ENCODE measurements at regions not wholly inside any gene's neighbourhood (a gene's known extent, or its start where the extent isn't known, plus 50 kb on each side); places are given as distances from the start of the nearest gene placed in this dataset.

GRCh38 chr13:31469377-31469776, 269.6 kb downstream of the B3GLCT start:
- Mint-ChIP-seq H3K27me3 (no peaks in the 10 kb centered on the region), H3K9me3 (no peaks in the 10 kb centered on the region), H3K27ac (peak overlapping the region in 1 of 2 donors; percentile 68), H3K4me3 (no peak overlapping the region), H3K4me1 (no peaks in the 10 kb centered on the region)
- ATAC-seq (no peak), DNase-seq (no peak)

- no peak overlapping the region for H3K4me3 Mint-ChIP-seq
- no peaks in the 10 kb centered on the region for H3K4me1 Mint-ChIP-seq
- DNase-seq: no peak
- no peak for ATAC-seq
- H3K9me3 Mint-ChIP-seq: no peaks in the 10 kb centered on the region
- H3K27ac Mint-ChIP-seq: no peak overlapping the region
- no peaks in the 10 kb centered on the region for H3K27me3 Mint-ChIP-seq
These were observed 263.1 kb upstream of the RXFP2 start for GRCh38 chr13:31476266-31476665.

- Mint-ChIP-seq H3K27ac (no peak overlapping the region), H3K27me3 (no peaks in the 10 kb centered on the region), H3K4me1 (no peaks in the 10 kb centered on the region), H3K9me3 (no peaks in the 10 kb centered on the region), H3K4me3 (no peak overlapping the region)
- no peak for DNase-seq
- no peak for ATAC-seq
These were observed 262.6 kb upstream of the RXFP2 start for GRCh38 chr13:31476753-31477152.

GRCh38 chr13:31477961-31478360, 261.4 kb upstream of the RXFP2 start:
- Mint-ChIP-seq H3K9me3 (no peaks in the 10 kb centered on the region), H3K4me3 (no peak overlapping the region), H3K27me3 (no peaks in the 10 kb centered on the region), H3K27ac (no peak overlapping the region), H3K4me1 (no peaks in the 10 kb centered on the region)
- DNase-seq (no peak), ATAC-seq (no peak)

- Mint-ChIP-seq H3K4me1 (no peaks in the 10 kb centered on the region), H3K9me3 (no peaks in the 10 kb centered on the region)
- no peak for ATAC-seq
These were observed 254.1 kb upstream of the RXFP2 start for GRCh38 chr13:31485183-31485582.

GRCh38 chr13:31485651-31486051, 253.7 kb upstream of the RXFP2 start:
- H3K9me3 Mint-ChIP-seq: no peaks in the 10 kb centered on the region
- ATAC-seq (no peak), DNase-seq (no peak)
- H3K27me3 Mint-ChIP-seq: no peaks in the 10 kb centered on the region
- H3K27ac Mint-ChIP-seq: no peak overlapping the region
- no peak overlapping the region for H3K4me3 Mint-ChIP-seq
- no peaks in the 10 kb centered on the region for H3K4me1 Mint-ChIP-seq

More at GRCh38 chr13:31485183-31485582, 254.1 kb upstream of the RXFP2 start:
- DNase-seq: no peak
- Mint-ChIP-seq H3K27me3 (no peaks in the 10 kb centered on the region), H3K27ac (no peak overlapping the region), H3K4me3 (no peak overlapping the region)

- Mint-ChIP-seq H3K27ac (no peak overlapping the region), H3K4me1 (no peaks in the 10 kb centered on the region), H3K27me3 (no peaks in the 10 kb centered on the region), H3K4me3 (no peak overlapping the region), H3K9me3 (peaks cover 10 to 26% of the 10 kb centered on the region in 2 donors)
- ATAC-seq: no peak
- no peak for DNase-seq
These were observed 244.0 kb upstream of the RXFP2 start for GRCh38 chr13:31495336-31495735.

GRCh38 chr13:31499274-31499673, 240.1 kb upstream of the RXFP2 start:
- Mint-ChIP-seq H3K27me3 (no peaks in the 10 kb centered on the region), H3K27ac (no peak overlapping the region), H3K4me1 (no peaks in the 10 kb centered on the region), H3K9me3 (peaks cover 10 to 32% of the 10 kb centered on the region in 2 donors), H3K4me3 (no peak overlapping the region)
- ATAC-seq (no peak), DNase-seq (no peak)

- Mint-ChIP-seq H3K4me1 (no peaks in the 10 kb centered on the region), H3K27ac (no peak overlapping the region), H3K4me3 (no peak overlapping the region), H3K27me3 (no peaks in the 10 kb centered on the region), H3K9me3 (peaks cover 5 to 16% of the 10 kb centered on the region in 2 donors)
- no peak for ATAC-seq
- no peak for DNase-seq
These were observed 235.7 kb upstream of the RXFP2 start for GRCh38 chr13:31503626-31504025.

- Mint-ChIP-seq H3K4me3 (no peak overlapping the region), H3K27me3 (no peaks in the 10 kb centered on the region), H3K4me1 (no peaks in the 10 kb centered on the region), H3K27ac (no peak overlapping the region), H3K9me3 (peaks cover 6 to 9% of the 10 kb centered on the region in 2 donors)
- no peak for ATAC-seq
- DNase-seq: no peak
These were observed 234.4 kb upstream of the RXFP2 start for GRCh38 chr13:31504918-31505317.

- Mint-ChIP-seq H3K9me3 (peaks cover 9 to 14% of the 10 kb centered on the region in 2 donors), H3K27ac (no peak overlapping the region), H3K4me3 (no peak overlapping the region), H3K4me1 (no peaks in the 10 kb centered on the region), H3K27me3 (peaks cover 9% of the 10 kb centered on the region)
- DNase-seq: no peak
- ATAC-seq: no peak
These were observed 227.0 kb upstream of the RXFP2 start for GRCh38 chr13:31512331-31512730.

- Mint-ChIP-seq H3K27me3 (peaks cover 9% of the 10 kb centered on the region), H3K4me3 (no peak overlapping the region), H3K9me3 (peaks cover 3 to 11% of the 10 kb centered on the region in 2 donors), H3K4me1 (no peaks in the 10 kb centered on the region), H3K27ac (no peak overlapping the region)
- no peak for ATAC-seq
- no peak for DNase-seq
These were observed 224.4 kb upstream of the RXFP2 start for GRCh38 chr13:31514932-31515331.

GRCh38 chr13:31515427-31515826, 223.9 kb upstream of the RXFP2 start:
- ATAC-seq: no peak
- DNase-seq: no peak
- H3K27ac Mint-ChIP-seq: no peak overlapping the region
- H3K4me3 Mint-ChIP-seq: no peak overlapping the region
- no peaks in the 10 kb centered on the region for H3K4me1 Mint-ChIP-seq
- H3K27me3 Mint-ChIP-seq: peaks cover 9% of the 10 kb centered on the region
- H3K9me3 Mint-ChIP-seq: peaks cover 0 to 8% of the 10 kb centered on the region in 2 donors

- H3K27me3 Mint-ChIP-seq: no peaks in the 10 kb centered on the region
- H3K4me1 Mint-ChIP-seq: no peaks in the 10 kb centered on the region
- no peak for ATAC-seq
- DNase-seq: no peak
- no peak overlapping the region for H3K4me3 Mint-ChIP-seq
- no peak overlapping the region for H3K27ac Mint-ChIP-seq
- H3K9me3 Mint-ChIP-seq: no peaks in the 10 kb centered on the region
These were observed 221.7 kb upstream of the RXFP2 start for GRCh38 chr13:31517599-31517998.

GRCh38 chr13:31518645-31519044, 220.7 kb upstream of the RXFP2 start:
- Mint-ChIP-seq H3K27me3 (no peaks in the 10 kb centered on the region), H3K4me1 (no peaks in the 10 kb centered on the region), H3K4me3 (no peak overlapping the region), H3K27ac (no peak overlapping the region), H3K9me3 (no peaks in the 10 kb centered on the region)
- ATAC-seq: no peak
- DNase-seq: no peak

- no peak overlapping the region for H3K27ac Mint-ChIP-seq
- no peaks in the 10 kb centered on the region for H3K4me1 Mint-ChIP-seq
- ATAC-seq (no peak), DNase-seq (no peak)
- no peak overlapping the region for H3K4me3 Mint-ChIP-seq
- H3K9me3 Mint-ChIP-seq: peaks cover 0 to 7% of the 10 kb centered on the region in 2 donors
- peaks cover 7% of the 10 kb centered on the region for H3K27me3 Mint-ChIP-seq
These were observed 217.9 kb upstream of the RXFP2 start for GRCh38 chr13:31521435-31521834.

- Mint-ChIP-seq H3K27ac (no peak overlapping the region), H3K27me3 (peaks cover 7% of the 10 kb centered on the region), H3K4me1 (no peaks in the 10 kb centered on the region), H3K4me3 (no peak overlapping the region), H3K9me3 (peaks cover 0 to 7% of the 10 kb centered on the region in 2 donors)
- ATAC-seq (no peak), DNase-seq (no peak)
These were observed 216.9 kb upstream of the RXFP2 start for GRCh38 chr13:31522396-31522795.
